B cell (primary cell): ENCODE measurements at regions not wholly inside any gene's neighbourhood (a gene's known extent, or its start where the extent isn't known, plus 50 kb on each side); places are given as distances from the start of the nearest gene placed in this dataset.

ENCODE experiments used
- ATAC-seq: fragments of 200-7000 bp; cut with Tn5 transposase; one replicate; pipeline ENCODE4 v1.10.0; 2021; ENCODE audit warnings: low read depth, mild to moderate bottlenecking, moderate number of reproducible peaks, moderate library complexity
- CTCF ChIA-PET: fragments of 350-600 bp; sonication (Branson Sonifier 250); formaldehyde crosslinking; loops from one replicate; lab custom pipeline; 2021; ENCODE audit warnings: antibody characterized with exemption, inconsistent platforms; lab: Charles Lee
- POLR2A ChIA-PET: fragments of 350-600 bp; sonication (Branson Sonifier 250); formaldehyde crosslinking; loops from one replicate; lab custom pipeline; 2021; ENCODE audit warnings: antibody characterized with exemption; lab: Charles Lee
- DNase-seq: peaks from one replicate; pipeline ENCODE4 v3.0.0; 2013
- H2AFZ ChIP-seq: 2 replicates; pipeline ENCODE4 v1.6.1; 2012; ENCODE audit warnings: mild to moderate bottlenecking, low read depth, low read length; ENCODE audit not compliant: insufficient read depth, poor library complexity, severe bottlenecking
- H3K27ac ChIP-seq, 2 donors: 1 replicate in 1 of 2; 2 replicates in 1 of 2; pipeline ENCODE4 v1.5.1; 2012 to 2013; ENCODE audit warnings: low read length in 2 of 2, mild to moderate bottlenecking in 2 of 2, moderate library complexity in 1 of 2
- H3K27me3 ChIP-seq, 4 experiments: fragments of 200-600 bp in 1 of 4; sonication (generic) in 1 of 4; replicated peaks in 1 of 4; 1 replicate in 2 of 4; 2 replicates in 2 of 4; pipeline versions ENCODE4 v1.6.1 to v1.7.0; 2013 to 2016; ENCODE audit warnings: low read length in 3 of 4, mild to moderate bottlenecking in 2 of 4, mixed read lengths in 1 of 4, moderate library complexity in 1 of 4; ENCODE audit not compliant: insufficient read depth in 4 of 4, control insufficient read depth in 3 of 4; ENCODE audit errors: control extremely low read depth in 1 of 4
- H3K36me3 ChIP-seq, 2 experiments: replicated peaks in 1 of 2; 1 replicate in 1 of 2; 2 replicates in 1 of 2; pipeline versions ENCODE4 v1.6.1 to v1.7.1; 2013; ENCODE audit warnings: low read length in 1 of 2; ENCODE audit not compliant: insufficient read depth in 2 of 2, control insufficient read depth in 1 of 2; ENCODE audit errors: control extremely low read depth in 1 of 2, extremely low read depth in 1 of 2
- H3K4me1 ChIP-seq, 2 donors: fragments of 200-600 bp in 1 of 2; sonication (generic) in 1 of 2; 1 replicate in 1 of 2; 2 replicates in 1 of 2; pipeline versions ENCODE4 v1.5.1 to v1.6.1; 2013 to 2017; ENCODE audit warnings: low read length in 2 of 2; ENCODE audit not compliant: control insufficient read depth in 2 of 2, insufficient read depth in 2 of 2
- H3K4me2 ChIP-seq: replicated peaks from 2 replicates; pipeline ENCODE3; 2012; ENCODE audit warnings: mild to moderate bottlenecking, low read depth, low read length; ENCODE audit not compliant: poor library complexity, severe bottlenecking
- H3K4me3 ChIP-seq, 5 experiments: fragments of 200-600 bp in 1 of 5; sonication (generic) in 1 of 5; 1 replicate in 3 of 5; 2 replicates in 2 of 5; pipeline versions ENCODE4 v1.5.1 to v1.7.0; 2011 to 2016; ENCODE audit warnings: low read length in 4 of 5, mild to moderate bottlenecking in 4 of 5, low read depth in 2 of 5, control low read depth in 1 of 5, moderate library complexity in 1 of 5; ENCODE audit not compliant: insufficient read depth in 1 of 5; ENCODE audit errors: control extremely low read depth in 1 of 5, extremely low read depth in 1 of 5
- H3K79me2 ChIP-seq: fragments of 200-600 bp; sonication (generic); one replicate; pipeline ENCODE4 v1.6.0; 2016; ENCODE audit warnings: low read length; ENCODE audit not compliant: control insufficient read depth, insufficient read depth
- H3K9ac ChIP-seq: fragments of 200-600 bp; sonication (generic); 2 replicates; pipeline ENCODE4 v1.6.1; 2017; ENCODE audit warnings: mild to moderate bottlenecking, low read length, moderate library complexity
- H3K9me3 ChIP-seq, 3 donors: one replicate each; pipeline versions ENCODE4 v1.6.1 to v1.7.1; 2013; ENCODE audit warnings: low read length in 2 of 3; ENCODE audit not compliant: control insufficient read depth in 2 of 3, insufficient read depth in 1 of 3; ENCODE audit errors: control extremely low read depth in 1 of 3
- H4K20me1 ChIP-seq: 2 replicates; pipeline ENCODE4 v1.6.0; 2012; ENCODE audit warnings: mild to moderate bottlenecking, low read length; ENCODE audit not compliant: insufficient read depth, control insufficient read depth, poor library complexity, severe bottlenecking
- H3K27ac Mint-ChIP-seq: one replicate; pipeline ENCODE4 v1.8.0; 2021; ENCODE audit warnings: mixed read lengths
- H3K27me3 Mint-ChIP-seq: one replicate; pipeline ENCODE4 v1.8.0; 2021; ENCODE audit warnings: mixed read lengths
- H3K4me1 Mint-ChIP-seq: one replicate; pipeline ENCODE4 v1.8.0; 2021; ENCODE audit warnings: mixed read lengths
- H3K4me3 Mint-ChIP-seq: one replicate; pipeline ENCODE4 v1.8.0; 2021; ENCODE audit warnings: mixed read lengths
- H3K9me3 Mint-ChIP-seq: one replicate; pipeline ENCODE4 v1.8.0; 2022; ENCODE audit warnings: mixed read lengths; ENCODE audit not compliant: insufficient read depth
- EZH2 ChIP-seq: IDR thresholded peaks from 2 replicates; pipeline ENCODE4 v1.6.1; 2012; ENCODE audit warnings: borderline replicate concordance, low read depth, mild to moderate bottlenecking, moderate library complexity, low read length; ENCODE audit not compliant: insufficient read depth, poor library complexity, severe bottlenecking
- WGBS: methylation state at CpG from one replicate; pipeline ENCODE4 v1.1.5; 2013; ENCODE audit warnings: missing lambda C conversion rate; ENCODE audit not compliant: insufficient coverage; 5-methylcytosine and 5-hydroxymethylcytosine counted together
- intact Hi-C: fragments of 100-400 bp; cut with micrococcal nuclease; formaldehyde crosslinking; loops from one replicate; pipeline ENCODE4 v1.10.0; 2022
- TF ChIP-seq, protein P1 (sequence below): fragments of 200-600 bp; IDR thresholded peaks from one replicate; pipeline ENCODE4 v1.8.0; 2022; ENCODE audit warnings: antibody characterized with exemption, mild to moderate bottlenecking

DNA sequence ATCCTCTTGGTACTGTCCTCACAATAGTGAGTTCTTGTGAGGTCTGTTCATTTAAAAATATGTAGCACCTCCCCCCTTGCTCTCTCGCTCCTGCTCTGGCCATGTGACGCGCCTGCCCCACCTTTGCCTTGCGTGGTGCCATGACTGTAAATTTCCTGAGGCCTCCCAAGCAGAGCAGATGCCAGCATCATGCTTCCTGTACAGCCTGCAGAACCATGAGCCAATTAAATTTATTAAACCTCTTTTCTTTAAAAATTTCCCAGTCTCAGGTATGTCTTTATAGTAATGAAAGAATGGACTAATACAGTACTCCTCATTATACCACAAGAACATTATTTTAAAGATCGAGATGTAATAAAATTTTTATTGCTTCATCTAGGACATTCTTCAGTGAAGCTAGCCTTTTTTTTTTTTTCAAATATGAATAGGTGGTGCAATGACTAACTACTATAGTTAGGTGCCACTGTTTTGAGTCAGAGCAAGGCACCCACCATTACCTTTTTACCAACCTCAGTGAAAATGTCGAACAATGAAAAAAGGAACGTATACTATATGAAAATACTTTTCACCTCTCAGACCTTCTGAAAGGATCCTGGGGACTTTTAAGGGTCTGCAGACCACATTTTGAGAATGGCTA lies 191.1 kb upstream of the SGK1 start:
- no peak for DNase-seq
- Histone ChIP-seq H3K9me3 (no peaks in the 10 kb centered on the region), H3K4me2 (no peak overlapping the region), H3K9ac (no peak overlapping the region), H2AFZ (no peak overlapping the region), H3K27me3 (no peaks in the 10 kb centered on the region), H3K36me3 (no peaks in the 10 kb centered on the region), H3K79me2 (no peaks in the 10 kb centered on the region), H3K4me3 (no peak overlapping the region), H3K27ac (no peak overlapping the region), H3K4me1 (peaks cover 0 to 7% of the 10 kb centered on the region in 2 donors), H4K20me1 (no peaks in the 10 kb centered on the region)
- Mint-ChIP-seq H3K4me1 (peaks cover 12% of the 10 kb centered on the region), H3K27me3 (no peaks in the 10 kb centered on the region), H3K27ac (no peak overlapping the region), H3K9me3 (no peaks in the 10 kb centered on the region), H3K4me3 (no peak overlapping the region)
- no CpG with 5 or more reads among the region's 7 CpGs for WGBS
- TF ChIP-seq EZH2 = no peak
- TF ChIP-seq, protein P1, sequence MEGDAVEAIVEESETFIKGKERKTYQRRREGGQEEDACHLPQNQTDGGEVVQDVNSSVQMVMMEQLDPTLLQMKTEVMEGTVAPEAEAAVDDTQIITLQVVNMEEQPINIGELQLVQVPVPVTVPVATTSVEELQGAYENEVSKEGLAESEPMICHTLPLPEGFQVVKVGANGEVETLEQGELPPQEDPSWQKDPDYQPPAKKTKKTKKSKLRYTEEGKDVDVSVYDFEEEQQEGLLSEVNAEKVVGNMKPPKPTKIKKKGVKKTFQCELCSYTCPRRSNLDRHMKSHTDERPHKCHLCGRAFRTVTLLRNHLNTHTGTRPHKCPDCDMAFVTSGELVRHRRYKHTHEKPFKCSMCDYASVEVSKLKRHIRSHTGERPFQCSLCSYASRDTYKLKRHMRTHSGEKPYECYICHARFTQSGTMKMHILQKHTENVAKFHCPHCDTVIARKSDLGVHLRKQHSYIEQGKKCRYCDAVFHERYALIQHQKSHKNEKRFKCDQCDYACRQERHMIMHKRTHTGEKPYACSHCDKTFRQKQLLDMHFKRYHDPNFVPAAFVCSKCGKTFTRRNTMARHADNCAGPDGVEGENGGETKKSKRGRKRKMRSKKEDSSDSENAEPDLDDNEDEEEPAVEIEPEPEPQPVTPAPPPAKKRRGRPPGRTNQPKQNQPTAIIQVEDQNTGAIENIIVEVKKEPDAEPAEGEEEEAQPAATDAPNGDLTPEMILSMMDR = no peak
- ATAC-seq = no peak
- POLR2A ChIA-PET = no interaction called here
- intact Hi-C loops = no loop called here
- CTCF ChIA-PET = no interaction called here

DNA sequence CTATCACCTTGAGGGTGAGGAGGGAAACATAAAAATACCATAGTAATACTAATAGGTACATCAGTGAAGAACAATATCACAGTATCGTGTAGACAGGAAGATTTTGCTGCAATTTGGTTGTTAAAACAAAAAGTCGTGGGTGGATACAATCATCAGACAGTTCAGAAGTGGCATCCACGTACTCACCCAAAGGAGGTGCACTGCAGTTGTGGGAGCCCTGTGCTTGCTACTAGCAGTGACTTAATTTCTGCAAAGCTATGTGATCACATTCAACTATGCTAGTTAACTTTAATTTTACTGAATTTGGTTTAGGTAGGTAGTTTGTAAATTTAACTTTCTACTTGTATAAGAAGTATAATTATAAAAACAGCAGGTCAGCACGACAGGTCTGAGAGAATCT lies 188.2 kb upstream of the SGK1 start:
- ATAC-seq (no peak), DNase-seq (no peak)
- H3K9me3 ChIP-seq = no peaks in the 10 kb centered on the region
- no peak overlapping the region for H3K4me3 ChIP-seq
- Mint-ChIP-seq H3K27me3 (no peaks in the 10 kb centered on the region), H3K4me3 (no peak overlapping the region), H3K9me3 (no peaks in the 10 kb centered on the region), H3K27ac (no peak overlapping the region), H3K4me1 (peaks cover 2% of the 10 kb centered on the region)
- H3K27me3 ChIP-seq = no peaks in the 10 kb centered on the region
- no peaks in the 10 kb centered on the region for H3K36me3 ChIP-seq
- H3K27ac ChIP-seq = no peak overlapping the region
- ChIA-PET CTCF (no interaction called here), POLR2A (no interaction called here)
- no peaks in the 10 kb centered on the region for H3K4me1 ChIP-seq
- intact Hi-C loops = no loop called here
- WGBS = 100% methylated on average over 3 of the region's 4 CpGs
- no peak overlapping the region for H2AFZ ChIP-seq
- no peaks in the 10 kb centered on the region for H3K79me2 ChIP-seq
- no peak overlapping the region for H3K9ac ChIP-seq
- no peaks in the 10 kb centered on the region for H4K20me1 ChIP-seq
- no peak for TF ChIP-seq EZH2
- TF ChIP-seq, protein P1 = no peak
- H3K4me2 ChIP-seq = no peak overlapping the region
